ENCODE measurements at regions not wholly inside any gene's neighbourhood (a gene's known extent, or its start where the extent isn't known, plus 50 kb on each side); places are given as distances from the start of the nearest gene placed in this dataset.

GRCh38 chr7:136635751-136636150, 232.7 kb upstream of the CHRM2 start:
- no peak for DNase-seq (ENCODE audit: low spot score)
- CTCF ChIA-PET, result no interaction called here
- TF ChIP-seq, protein P1, sequence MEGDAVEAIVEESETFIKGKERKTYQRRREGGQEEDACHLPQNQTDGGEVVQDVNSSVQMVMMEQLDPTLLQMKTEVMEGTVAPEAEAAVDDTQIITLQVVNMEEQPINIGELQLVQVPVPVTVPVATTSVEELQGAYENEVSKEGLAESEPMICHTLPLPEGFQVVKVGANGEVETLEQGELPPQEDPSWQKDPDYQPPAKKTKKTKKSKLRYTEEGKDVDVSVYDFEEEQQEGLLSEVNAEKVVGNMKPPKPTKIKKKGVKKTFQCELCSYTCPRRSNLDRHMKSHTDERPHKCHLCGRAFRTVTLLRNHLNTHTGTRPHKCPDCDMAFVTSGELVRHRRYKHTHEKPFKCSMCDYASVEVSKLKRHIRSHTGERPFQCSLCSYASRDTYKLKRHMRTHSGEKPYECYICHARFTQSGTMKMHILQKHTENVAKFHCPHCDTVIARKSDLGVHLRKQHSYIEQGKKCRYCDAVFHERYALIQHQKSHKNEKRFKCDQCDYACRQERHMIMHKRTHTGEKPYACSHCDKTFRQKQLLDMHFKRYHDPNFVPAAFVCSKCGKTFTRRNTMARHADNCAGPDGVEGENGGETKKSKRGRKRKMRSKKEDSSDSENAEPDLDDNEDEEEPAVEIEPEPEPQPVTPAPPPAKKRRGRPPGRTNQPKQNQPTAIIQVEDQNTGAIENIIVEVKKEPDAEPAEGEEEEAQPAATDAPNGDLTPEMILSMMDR (conservative IDR thresholded peaks at IDR 0.05; ENCODE audit: low read depth), result no peak
- H3K27ac ChIP-seq, result no peak overlapping the region
- POLR2A ChIA-PET (ENCODE audit: low non-redundant PET), result no interaction called here

- no peak for DNase-seq (ENCODE audit: low spot score)
- ChIA-PET CTCF (no interaction called here), POLR2A (ENCODE audit: low non-redundant PET) (no interaction called here)
- TF ChIP-seq, protein P1 (conservative IDR thresholded peaks at IDR 0.05; ENCODE audit: low read depth), result no peak
- H3K27ac ChIP-seq, result no peak overlapping the region
These were observed 249.6 kb upstream of the CHRM2 start for GRCh38 chr7:136618818-136619217.

GRCh38 chr7:136617176-136617575, 251.3 kb upstream of the CHRM2 start:
- no peak overlapping the region for H3K27ac ChIP-seq
- POLR2A ChIA-PET (ENCODE audit: low non-redundant PET), result no interaction called here
- CTCF ChIA-PET, result no interaction called here
- TF ChIP-seq, protein P1 (conservative IDR thresholded peaks at IDR 0.05; ENCODE audit: low read depth), result no peak
- no peak for DNase-seq (ENCODE audit: low spot score)

DNA sequence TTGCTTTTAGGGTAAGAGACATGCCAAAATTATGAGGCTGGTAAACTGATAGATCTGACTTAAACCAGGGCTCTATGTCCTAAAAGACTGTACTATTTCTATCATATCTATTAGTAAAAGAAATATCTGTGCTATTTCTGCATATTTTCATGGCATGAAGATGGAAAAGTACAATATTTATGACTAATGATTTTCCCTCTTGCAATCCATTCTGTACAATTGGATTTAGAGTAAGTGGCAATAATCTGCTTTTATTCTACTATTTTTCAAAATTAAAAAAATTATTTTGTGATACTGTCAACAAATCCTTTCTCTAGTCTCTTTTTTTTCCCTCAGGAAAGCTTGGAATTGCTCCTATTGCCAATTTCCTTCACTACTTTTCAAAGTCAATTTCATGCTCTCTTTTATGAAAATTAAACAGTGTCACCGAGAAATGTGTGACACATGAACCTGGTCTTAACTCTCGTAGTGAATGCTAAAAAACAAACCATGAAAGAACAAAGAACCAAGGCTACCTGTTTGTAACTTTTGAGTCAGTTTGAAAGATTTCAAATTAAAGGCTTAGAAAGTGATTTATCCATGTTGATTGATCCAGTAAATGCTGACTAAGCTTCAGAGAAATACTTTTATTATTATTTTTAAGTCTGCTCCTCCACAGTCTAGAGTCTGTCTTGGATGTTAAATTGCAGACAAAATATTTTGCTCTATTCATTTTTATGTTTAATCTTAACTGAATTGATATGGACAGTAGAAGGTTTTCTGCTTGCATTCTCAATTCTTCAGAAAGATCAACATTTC, 262.7 kb upstream of the CHRM2 start:
- no peak for DNase-seq (ENCODE audit: low spot score)
- H3K27ac ChIP-seq, result no peak overlapping the region
- CTCF ChIA-PET, result interaction anchor here (0.8 kb wide), 1 partner anchor 82 kb away, joined by 4 read pairs; no protein-coding TSS in a partner anchor
- TF ChIP-seq, protein P1 (conservative IDR thresholded peaks at IDR 0.05; ENCODE audit: low read depth), result no peak
- POLR2A ChIA-PET (ENCODE audit: low non-redundant PET), result no interaction called here

DNA sequence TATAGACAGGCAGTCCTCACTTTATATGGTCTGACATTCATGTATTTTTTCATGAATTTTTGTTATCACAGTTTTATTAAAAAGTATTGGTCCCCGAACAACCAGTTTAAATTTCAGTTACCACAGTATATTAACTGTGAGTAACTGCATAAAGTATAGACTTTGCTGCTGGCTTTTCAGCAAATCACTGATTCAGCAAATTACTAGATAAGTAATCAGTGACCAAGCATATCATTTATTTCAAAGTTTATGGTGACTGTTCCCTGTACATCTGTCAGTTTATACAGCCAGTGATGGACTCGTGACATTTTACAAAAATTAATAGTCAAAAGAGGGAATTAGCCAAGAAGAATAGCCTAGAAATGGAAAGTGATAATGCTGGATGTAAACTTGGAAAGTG, 266.7 kb upstream of the CHRM2 start:
- TF ChIP-seq, protein P1 (conservative IDR thresholded peaks at IDR 0.05; ENCODE audit: low read depth), result no peak
- no peak overlapping the region for H3K27ac ChIP-seq
- POLR2A ChIA-PET (ENCODE audit: low non-redundant PET), result no interaction called here
- no peak for DNase-seq (ENCODE audit: low spot score)
- CTCF ChIA-PET, result no interaction called here

DNA sequence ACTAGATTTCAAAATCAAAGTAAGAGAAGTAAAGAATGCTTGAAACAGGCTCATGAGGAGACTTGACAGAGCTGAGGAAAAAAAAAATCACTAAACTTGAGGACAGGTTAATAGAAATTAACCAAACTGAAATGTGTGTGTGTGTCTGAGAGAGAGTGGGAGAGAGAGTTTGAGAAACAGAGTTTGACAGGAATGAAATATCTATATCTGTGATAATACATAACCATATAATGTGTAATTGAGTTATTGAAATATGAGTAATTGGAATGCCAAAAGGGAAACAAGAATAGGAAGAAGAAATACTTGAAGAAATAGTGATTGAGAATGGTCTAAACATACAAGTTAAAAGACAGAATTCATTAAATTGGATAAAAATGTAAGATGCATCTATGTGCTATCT, 268.0 kb upstream of the CHRM2 start:
- ChIA-PET POLR2A (ENCODE audit: low non-redundant PET) (no interaction called here), CTCF (no interaction called here)
- DNase-seq (ENCODE audit: low spot score), result no peak
- TF ChIP-seq, protein P1 (conservative IDR thresholded peaks at IDR 0.05; ENCODE audit: low read depth), result no peak
- no peak overlapping the region for H3K27ac ChIP-seq

All from RWPE1 (cell line).